ENCODE measurements at regions not wholly inside any gene's neighbourhood (a gene's known extent, or its start where the extent isn't known, plus 50 kb on each side); places are given as distances from the start of the nearest gene placed in this dataset.

- no peak overlapping the region for H2BK120ac ChIP-seq (ENCODE audit: insufficient read depth, low read length, poor library complexity)
- no peak overlapping the region for H3K27ac ChIP-seq (ENCODE audit: low read depth, low read length)
- H4K12ac ChIP-seq (ENCODE audit: low read depth, low read length), result no peak overlapping the region
- no peak overlapping the region for H2BK12ac ChIP-seq (ENCODE audit: low read length)
- no peaks in the 10 kb centered on the region for H3K36me3 ChIP-seq (ENCODE audit: control insufficient read depth in 1 of 2, insufficient read depth in 2 of 2, low read length in 2 of 2)
- no peak overlapping the region for H3K14ac ChIP-seq (ENCODE audit: low read length)
- no peaks in the 10 kb centered on the region for H3K79me1 ChIP-seq (ENCODE audit: low read length)
- H3K27me3 ChIP-seq (ENCODE audit: insufficient read depth, low read length), result no peaks in the 10 kb centered on the region
- H3K9me3 ChIP-seq (ENCODE audit: insufficient read depth, low read depth, low read length), result no peaks in the 10 kb centered on the region
- H3K18ac ChIP-seq (ENCODE audit: low read length), result no peak overlapping the region
- H3K4me3 ChIP-seq (ENCODE audit: low read depth, low read length), result no peak overlapping the region
- no peak overlapping the region for H4K8ac ChIP-seq (ENCODE audit: low read depth, low read length)
- H2AFZ ChIP-seq (ENCODE audit: insufficient read depth, low read length, poor library complexity), result no peak overlapping the region
- no peaks in the 10 kb centered on the region for H3K79me2 ChIP-seq (ENCODE audit: control insufficient read depth, insufficient read depth, low read length, poor library complexity)
- no CpG with 5 or more reads among the region's 31 CpGs for WGBS (ENCODE audit: extremely low coverage, insufficient coverage, insufficient read length)
- no peak overlapping the region for H2BK5ac ChIP-seq (ENCODE audit: low read depth, low read length, poor library complexity)
- H3K4ac ChIP-seq (ENCODE audit: low read depth, low read length), result no peak overlapping the region
- no peak overlapping the region for H4K91ac ChIP-seq (ENCODE audit: low read depth, low read length)
- no peak overlapping the region for H3K4me2 ChIP-seq (ENCODE audit: low read length)
- no peaks in the 10 kb centered on the region for H3K4me1 ChIP-seq (ENCODE audit: control insufficient read depth in 1 of 2, insufficient read depth in 2 of 2, low read length in 2 of 2)
- no peak for DNase-seq
- H3K23ac ChIP-seq (ENCODE audit: low read length), result no peak overlapping the region
- no peak overlapping the region for H2AK5ac ChIP-seq (ENCODE audit: low read length)
- no peak overlapping the region for H3K9ac ChIP-seq (ENCODE audit: low read length)
Measured at GRCh38 chr9:135243201-135244190, 156.0 kb downstream of the OLFM1 start.

- Histone ChIP-seq H3K79me1 (ENCODE audit: low read length) (no peaks in the 10 kb centered on the region), H3K18ac (ENCODE audit: low read length) (no peak overlapping the region), H3K4me1 (ENCODE audit: control insufficient read depth in 1 of 2, insufficient read depth in 2 of 2, low read length in 2 of 2) (no peaks in the 10 kb centered on the region), H3K14ac (ENCODE audit: low read length) (no peak overlapping the region), H2AK5ac (ENCODE audit: low read length) (no peak overlapping the region), H3K23ac (ENCODE audit: low read length) (no peak overlapping the region), H3K4me3 (ENCODE audit: low read depth, low read length) (no peak overlapping the region), H2BK120ac (ENCODE audit: insufficient read depth, low read length, poor library complexity) (no peak overlapping the region), H3K9me3 (ENCODE audit: insufficient read depth, low read depth, low read length) (no peaks in the 10 kb centered on the region), H3K27ac (ENCODE audit: low read depth, low read length) (no peak overlapping the region), H2AFZ (ENCODE audit: insufficient read depth, low read length, poor library complexity) (no peak overlapping the region), H4K12ac (ENCODE audit: low read depth, low read length) (no peak overlapping the region), H3K9ac (ENCODE audit: low read length) (no peak overlapping the region), H4K8ac (ENCODE audit: low read depth, low read length) (no peak overlapping the region), H3K36me3 (ENCODE audit: control insufficient read depth in 1 of 2, insufficient read depth in 2 of 2, low read length in 2 of 2) (no peaks in the 10 kb centered on the region), H2BK12ac (ENCODE audit: low read length) (no peak overlapping the region), H3K4me2 (ENCODE audit: low read length) (no peak overlapping the region), H3K27me3 (ENCODE audit: insufficient read depth, low read length) (no peaks in the 10 kb centered on the region), H4K91ac (ENCODE audit: low read depth, low read length) (no peak overlapping the region), H3K4ac (ENCODE audit: low read depth, low read length) (no peak overlapping the region), H3K79me2 (ENCODE audit: control insufficient read depth, insufficient read depth, low read length, poor library complexity) (no peaks in the 10 kb centered on the region), H2BK5ac (ENCODE audit: low read depth, low read length, poor library complexity) (no peak overlapping the region)
- no CpG with 5 or more reads among the region's 42 CpGs for WGBS (ENCODE audit: extremely low coverage, insufficient coverage, insufficient read length)
- DNase-seq, result no peak
Measured at GRCh38 chr9:135244271-135245221, 157.1 kb downstream of the OLFM1 start.

GRCh38 chr9:135245482-135246247 lies 158.2 kb downstream of the OLFM1 start:
- Histone ChIP-seq H3K14ac (ENCODE audit: low read length) (no peak overlapping the region), H3K18ac (ENCODE audit: low read length) (no peak overlapping the region), H2AFZ (ENCODE audit: insufficient read depth, low read length, poor library complexity) (no peak overlapping the region), H4K12ac (ENCODE audit: low read depth, low read length) (no peak overlapping the region), H3K9me3 (ENCODE audit: insufficient read depth, low read depth, low read length) (no peaks in the 10 kb centered on the region), H3K27me3 (ENCODE audit: insufficient read depth, low read length) (no peaks in the 10 kb centered on the region), H3K79me1 (ENCODE audit: low read length) (no peaks in the 10 kb centered on the region), H4K8ac (ENCODE audit: low read depth, low read length) (no peak overlapping the region), H4K91ac (ENCODE audit: low read depth, low read length) (no peak overlapping the region), H3K4me3 (ENCODE audit: low read depth, low read length) (no peak overlapping the region), H3K4me1 (ENCODE audit: control insufficient read depth in 1 of 2, insufficient read depth in 2 of 2, low read length in 2 of 2) (no peaks in the 10 kb centered on the region), H3K27ac (ENCODE audit: low read depth, low read length) (no peak overlapping the region), H2BK12ac (ENCODE audit: low read length) (no peak overlapping the region), H3K9ac (ENCODE audit: low read length) (no peak overlapping the region), H2BK120ac (ENCODE audit: insufficient read depth, low read length, poor library complexity) (no peak overlapping the region), H2BK5ac (ENCODE audit: low read depth, low read length, poor library complexity) (no peak overlapping the region), H3K4me2 (ENCODE audit: low read length) (no peak overlapping the region), H3K36me3 (ENCODE audit: control insufficient read depth in 1 of 2, insufficient read depth in 2 of 2, low read length in 2 of 2) (no peaks in the 10 kb centered on the region), H3K4ac (ENCODE audit: low read depth, low read length) (no peak overlapping the region), H2AK5ac (ENCODE audit: low read length) (no peak overlapping the region), H3K79me2 (ENCODE audit: control insufficient read depth, insufficient read depth, low read length, poor library complexity) (no peaks in the 10 kb centered on the region), H3K23ac (ENCODE audit: low read length) (no peak overlapping the region)
- no peak for DNase-seq
- no CpG with 5 or more reads among the region's 22 CpGs for WGBS (ENCODE audit: extremely low coverage, insufficient coverage, insufficient read length)

All from trophoblast cell (in vitro differentiated cells and primary cell).